ENCODE measurements at regions not wholly inside any gene's neighbourhood (a gene's known extent, or its start where the extent isn't known, plus 50 kb on each side); places are given as distances from the start of the nearest gene placed in this dataset.
"Not testable (repeated sequence)": the region's sequence is repeated elsewhere in the genome, so short reads cannot be mapped to it uniquely, and the experiment has no call there.

- no peak for DNase-seq
These were observed 394.1 kb downstream of the BCAT1 start for GRCh38 chr12:24554612-24555295.

- no peak for DNase-seq
These were observed 395.6 kb downstream of the BCAT1 start for GRCh38 chr12:24553259-24553658.

GRCh38 chr12:24551163-24551786, 397.6 kb downstream of the BCAT1 start:
- DNase-seq, result no peak

DNA sequence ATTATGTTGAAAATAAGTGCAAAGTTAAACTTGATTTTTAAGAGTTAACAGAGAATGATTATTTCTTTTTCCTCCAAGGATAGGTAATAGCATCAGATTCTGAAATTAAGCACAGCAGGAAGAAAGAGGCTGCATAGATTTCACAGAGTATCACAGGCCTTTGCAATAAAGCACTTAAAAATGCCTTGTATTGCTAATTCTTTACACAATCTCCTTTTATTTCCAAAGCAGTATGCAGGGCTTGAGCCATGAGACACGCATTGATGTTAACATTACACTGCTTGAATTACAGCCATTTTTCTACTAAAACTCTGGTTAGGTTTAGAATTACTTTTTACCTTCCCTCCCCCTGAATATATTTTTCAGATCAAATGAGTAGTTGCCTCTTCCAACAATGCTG, 398.3 kb downstream of the BCAT1 start:
- DNase-seq, result no peak

DNA sequence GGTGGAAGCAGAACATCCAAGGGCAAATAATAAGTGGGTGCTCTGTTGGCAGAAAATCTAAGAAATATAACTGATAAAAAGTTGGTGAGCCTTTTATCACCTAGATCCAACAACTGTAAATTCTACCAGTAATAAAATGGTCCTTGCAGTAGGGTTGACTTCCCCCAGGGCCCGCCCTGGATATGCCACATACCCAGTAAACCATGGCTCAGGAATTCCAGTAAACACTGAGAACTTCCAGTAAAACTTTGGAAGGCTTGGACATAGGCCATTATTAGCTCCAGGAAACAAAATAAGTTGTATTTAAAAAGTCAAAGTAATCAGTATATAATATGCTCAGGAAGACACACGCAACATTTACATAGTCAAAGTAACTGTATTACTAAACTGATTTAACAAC, 402.2 kb downstream of the BCAT1 start:
- DNase-seq, result no peak

DNA sequence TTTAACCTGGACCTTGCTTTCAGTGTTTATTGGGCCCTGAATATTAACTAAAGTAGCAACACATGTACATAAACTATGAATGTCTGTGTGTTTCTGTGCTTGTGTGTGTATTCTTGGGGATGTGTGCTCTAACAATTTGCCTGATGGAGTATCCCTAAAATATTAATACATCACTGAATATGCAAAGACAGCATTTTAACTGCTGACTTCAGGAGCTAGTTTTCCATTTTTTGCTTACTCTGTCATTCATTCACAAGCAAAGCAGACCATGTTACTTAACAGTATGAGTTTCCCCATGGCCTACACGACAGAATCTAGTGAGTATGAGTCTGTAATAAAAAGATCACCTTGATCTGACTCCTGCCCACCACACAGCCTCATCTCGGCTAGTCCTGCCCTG, 402.8 kb downstream of the BCAT1 start:
- no peak for DNase-seq

DNA sequence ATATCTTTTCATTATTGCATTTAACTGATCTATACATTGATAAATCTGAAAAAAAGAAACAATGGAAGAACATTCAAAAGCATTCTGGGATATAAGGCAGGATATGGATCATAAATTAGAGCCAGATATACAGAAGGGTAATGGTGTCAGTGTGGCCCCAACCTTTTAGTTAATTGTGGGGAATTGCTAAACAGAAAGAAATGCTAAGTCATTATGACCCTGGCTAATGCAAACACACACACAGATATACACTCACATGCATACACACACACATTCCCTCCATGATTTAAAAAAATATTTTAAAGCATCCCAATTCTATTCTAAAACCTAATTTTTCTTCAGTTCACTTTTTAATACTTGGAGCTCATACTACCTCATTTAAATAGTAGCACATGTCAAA, 404.5 kb downstream of the BCAT1 start:
- no peak for DNase-seq

GRCh38 chr12:24541193-24541871, 407.6 kb downstream of the BCAT1 start:
- no peak for DNase-seq

DNA sequence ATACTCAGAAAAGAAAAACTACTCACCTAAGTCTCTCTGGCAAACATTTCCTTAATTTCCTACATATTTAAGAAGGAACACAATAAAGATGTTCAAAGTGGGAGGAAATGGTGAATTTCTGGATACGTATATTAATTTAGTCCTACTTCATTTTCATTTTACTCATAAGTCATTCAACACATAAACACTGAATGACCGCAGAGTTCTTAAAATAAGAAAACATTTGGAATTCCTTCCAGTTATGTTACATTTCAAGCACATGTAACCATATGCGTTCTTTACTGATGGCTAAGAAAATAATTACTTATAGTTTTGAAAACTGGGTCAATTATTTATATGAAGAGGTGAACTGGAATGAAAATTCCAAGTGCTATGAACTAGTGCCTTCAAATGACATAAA, 409.3 kb downstream of the BCAT1 start:
- no peak for DNase-seq

DNA sequence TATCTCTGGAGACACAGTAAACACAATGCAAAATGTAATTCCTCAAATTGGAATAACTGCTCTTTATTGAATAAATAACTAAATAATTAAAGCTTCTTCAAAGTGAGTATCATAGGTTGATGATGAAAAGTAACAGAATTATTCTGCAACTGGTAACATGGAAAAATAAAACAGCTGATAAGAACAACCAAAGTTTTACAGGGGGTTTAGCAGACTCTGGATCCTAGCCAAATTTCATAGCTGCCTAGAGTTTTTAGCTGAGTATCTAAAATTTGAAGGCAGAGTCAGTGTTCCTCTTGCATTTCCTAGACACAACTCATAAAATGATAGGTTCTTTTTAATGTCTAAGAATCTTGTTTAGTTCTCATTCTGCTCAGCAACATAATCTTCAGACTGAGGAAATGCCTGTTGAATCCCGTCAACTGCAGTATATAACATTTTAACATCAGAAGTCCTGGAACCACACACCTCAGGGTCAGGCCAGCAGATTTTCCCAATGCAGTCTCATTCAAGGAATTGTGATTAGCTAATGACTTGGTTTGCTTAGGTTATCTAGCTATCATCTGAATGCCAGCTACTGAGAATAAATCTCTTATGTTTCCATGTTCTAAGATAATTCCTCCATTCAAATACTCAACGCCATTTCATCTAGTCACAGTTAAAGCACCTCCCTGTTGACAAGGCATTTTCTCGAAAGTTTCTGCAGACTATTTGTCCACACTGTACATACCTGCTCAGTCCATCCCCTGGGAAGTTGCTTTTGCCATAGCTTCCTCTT, 411.6 kb downstream of the BCAT1 start:
- DNase-seq, result no peak

- DNase-seq, result no peak
These were observed 413.4 kb downstream of the BCAT1 start for GRCh38 chr12:24535334-24536069.

- no peak for DNase-seq
These were observed 414.3 kb downstream of the BCAT1 start for GRCh38 chr12:24534622-24535021.

DNA sequence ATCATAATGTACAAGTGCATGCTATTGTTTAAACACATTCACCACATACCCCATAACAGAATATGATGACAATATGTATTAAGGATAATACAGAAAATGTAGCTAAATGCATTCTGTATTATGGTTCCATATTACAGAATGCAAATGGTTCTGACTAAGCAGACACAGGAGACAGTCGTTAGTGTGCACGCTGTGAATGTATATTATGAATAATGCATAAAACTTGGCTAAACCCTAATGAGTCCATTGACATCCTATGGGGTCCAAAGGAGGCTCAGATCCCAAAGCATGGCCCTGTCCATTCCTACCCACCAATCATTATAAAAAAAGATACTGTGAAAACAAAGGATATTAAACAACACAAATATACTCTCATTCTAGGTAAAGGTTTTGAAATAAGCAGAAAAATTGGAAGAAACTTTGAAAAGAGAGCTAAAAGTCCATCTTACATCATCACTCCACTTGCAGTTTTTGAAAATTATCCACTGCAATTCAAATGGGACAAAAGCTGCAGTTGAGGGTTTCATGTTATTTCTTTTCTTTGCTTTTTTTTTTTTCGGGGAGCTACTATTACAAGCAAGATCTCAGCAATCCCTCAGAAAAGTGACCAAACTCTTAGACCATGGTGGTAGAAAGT, 415.1 kb downstream of the BCAT1 start:
- no peak for DNase-seq

DNA sequence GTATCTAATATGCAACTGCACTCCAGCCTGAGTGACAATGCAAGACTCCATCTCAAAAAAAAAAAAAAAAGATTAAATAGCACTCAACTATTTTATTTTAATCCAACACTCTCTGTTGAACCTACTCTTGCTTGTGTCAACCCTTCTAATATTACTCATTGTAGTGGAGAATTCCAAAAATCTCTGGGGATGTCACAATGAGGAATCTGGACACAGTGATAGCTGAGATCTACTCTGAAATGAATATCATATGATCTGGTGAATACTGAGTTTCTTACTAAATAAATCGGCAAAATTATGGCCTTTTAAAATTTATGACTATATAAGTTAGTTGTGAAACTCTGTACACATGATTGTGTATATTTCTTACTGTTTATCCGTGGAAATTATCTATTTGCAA, 418.2 kb downstream of the BCAT1 start:
- DNase-seq, result no peak

GRCh38 chr12:24527102-24527501, 421.8 kb downstream of the BCAT1 start:
- no peak for DNase-seq

DNA sequence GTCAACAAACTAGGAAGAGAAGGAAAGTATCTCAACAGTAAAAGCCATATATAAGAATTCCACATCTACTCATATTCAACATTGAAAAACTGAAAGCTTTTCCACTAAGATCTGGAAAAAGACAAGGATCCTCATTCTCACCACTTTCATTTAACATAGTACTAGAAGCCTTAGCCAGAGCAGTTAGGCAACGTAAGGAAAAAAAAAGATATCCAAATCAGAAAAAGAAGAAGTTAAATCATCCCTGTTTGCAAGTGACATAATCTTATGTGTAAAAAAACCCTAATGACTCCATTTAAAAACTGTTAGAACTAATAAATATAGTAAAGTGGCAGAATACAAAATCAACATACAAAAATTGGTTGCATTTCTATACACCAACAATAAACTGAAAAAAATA, 426.2 kb downstream of the BCAT1 start:
- no peak for DNase-seq

GRCh38 chr12:24519759-24520158, 429.1 kb downstream of the BCAT1 start:
- DNase-seq, result no peak

GRCh38 chr12:24517000-24517399, 431.9 kb downstream of the BCAT1 start:
- no peak for DNase-seq

DNA sequence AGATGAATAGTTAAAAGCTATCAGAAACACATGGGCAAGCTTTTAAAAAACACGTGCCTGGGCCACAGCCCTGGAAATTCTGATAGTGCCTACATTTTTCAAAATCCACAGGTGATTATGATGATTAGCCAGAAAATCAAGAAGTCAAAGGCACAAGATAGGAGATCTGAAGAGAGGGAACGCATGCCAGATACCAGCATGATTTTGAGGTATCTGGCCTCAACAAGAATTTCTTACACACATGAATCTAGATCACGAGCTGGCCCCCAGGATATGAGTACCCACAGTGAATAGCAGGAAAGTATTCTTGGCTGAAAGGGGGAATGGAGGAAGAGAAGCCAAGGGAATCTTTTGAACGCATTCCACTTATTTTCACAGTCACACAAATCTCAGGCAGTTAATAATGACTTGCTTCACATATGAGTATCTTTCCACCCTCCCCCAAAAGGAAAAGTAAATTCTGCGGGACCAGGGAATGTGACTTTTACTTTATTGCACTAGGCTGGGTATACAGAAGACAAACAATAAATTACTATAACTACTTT, 438.2 kb downstream of the BCAT1 start:
- DNase-seq, result no peak

DNA sequence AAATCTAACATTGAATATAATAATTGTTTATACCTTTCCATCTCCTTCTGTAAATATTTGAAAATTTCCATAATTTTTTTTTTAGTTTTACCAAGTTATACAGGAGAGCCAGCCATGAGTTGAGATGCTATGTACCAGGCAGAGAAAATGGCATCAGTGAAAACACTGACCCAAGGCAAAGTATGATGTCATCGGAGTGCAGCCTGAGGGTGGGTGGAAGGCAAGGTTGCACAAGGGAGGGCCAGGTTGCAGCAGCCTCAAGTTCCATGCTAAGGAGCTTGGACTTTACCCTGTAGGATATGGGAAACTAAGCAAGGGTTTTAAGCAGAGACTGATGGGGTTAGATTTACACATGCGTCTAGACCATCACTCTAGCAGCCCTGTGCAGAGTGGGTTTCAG, 441.1 kb downstream of the BCAT1 start:
- DNase-seq, result no peak

DNA sequence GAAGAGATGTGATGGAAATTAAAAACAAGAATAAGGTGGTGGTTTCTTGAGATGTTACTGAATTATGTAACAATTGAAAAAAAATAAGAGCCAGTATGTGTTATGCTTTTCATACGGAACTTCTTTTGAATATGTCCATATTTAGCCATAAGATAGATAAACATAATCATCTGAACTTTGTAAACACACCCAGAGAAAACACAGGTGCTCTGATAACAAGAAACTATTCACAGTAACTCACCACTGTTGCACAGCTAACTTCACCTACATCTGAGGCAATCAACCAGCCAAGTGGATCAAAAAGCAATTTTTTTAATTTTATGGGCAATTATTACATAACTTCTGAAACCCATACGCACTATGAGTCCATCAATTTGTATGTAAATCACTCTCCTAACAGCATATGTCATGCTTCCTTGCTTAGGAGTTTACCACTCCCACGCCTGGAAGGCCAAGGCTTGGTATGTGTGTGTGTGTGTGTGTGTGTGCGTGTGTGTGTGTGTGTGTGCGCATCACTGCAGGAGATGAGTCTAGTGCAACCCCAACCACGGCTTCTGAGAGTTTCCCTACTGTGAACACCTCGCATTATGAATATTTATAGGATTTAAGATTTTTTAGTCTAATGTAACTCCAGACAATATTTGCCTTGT, 443.4 kb downstream of the BCAT1 start:
- no peak for DNase-seq

DNA sequence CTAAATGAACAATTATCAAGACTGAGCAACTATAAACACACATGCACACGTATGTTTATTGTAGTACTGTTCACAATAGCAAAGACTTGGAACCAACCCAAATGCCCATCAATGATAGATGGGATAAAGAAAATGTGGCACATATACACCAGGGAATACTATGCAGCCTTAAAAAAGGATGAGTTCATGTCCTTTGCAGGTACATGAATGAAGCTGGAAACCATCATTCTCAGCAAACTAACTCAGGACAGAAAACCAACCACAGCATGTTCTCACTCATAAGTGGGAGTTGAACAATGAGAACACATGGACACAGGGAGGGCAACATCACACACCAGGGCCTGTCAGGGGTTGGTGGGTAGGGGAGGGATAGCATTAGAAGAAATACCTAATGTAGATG, 445.4 kb downstream of the BCAT1 start:
- DNase-seq, result not testable (repeated sequence)

Measured in NCI-H1105 (cell line).